ENCODE measurements at regions not wholly inside any gene's neighbourhood (a gene's known extent, or its start where the extent isn't known, plus 50 kb on each side); places are given as distances from the start of the nearest gene placed in this dataset.

DNA sequence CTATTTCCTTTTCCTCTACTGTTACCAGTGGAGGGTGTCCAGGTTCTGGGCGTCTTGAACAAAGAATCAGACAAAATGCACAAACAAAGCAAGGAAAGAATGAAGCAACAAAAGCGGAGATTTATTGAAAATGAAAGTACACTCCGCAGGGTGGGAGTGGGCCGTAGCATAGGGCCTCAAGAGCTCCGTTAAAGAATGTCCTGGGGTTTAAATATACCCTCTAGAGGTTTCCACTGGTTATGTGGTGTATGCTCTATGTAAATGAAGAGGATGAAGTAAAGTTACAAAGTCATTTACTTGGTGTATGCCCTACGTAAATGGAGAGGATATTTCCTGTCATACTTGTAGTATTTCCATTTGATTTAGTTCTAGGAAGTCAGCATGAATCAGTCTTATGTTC, 113.5 kb upstream of the MRPS30 start:
- TF ChIP-seq, protein P1, sequence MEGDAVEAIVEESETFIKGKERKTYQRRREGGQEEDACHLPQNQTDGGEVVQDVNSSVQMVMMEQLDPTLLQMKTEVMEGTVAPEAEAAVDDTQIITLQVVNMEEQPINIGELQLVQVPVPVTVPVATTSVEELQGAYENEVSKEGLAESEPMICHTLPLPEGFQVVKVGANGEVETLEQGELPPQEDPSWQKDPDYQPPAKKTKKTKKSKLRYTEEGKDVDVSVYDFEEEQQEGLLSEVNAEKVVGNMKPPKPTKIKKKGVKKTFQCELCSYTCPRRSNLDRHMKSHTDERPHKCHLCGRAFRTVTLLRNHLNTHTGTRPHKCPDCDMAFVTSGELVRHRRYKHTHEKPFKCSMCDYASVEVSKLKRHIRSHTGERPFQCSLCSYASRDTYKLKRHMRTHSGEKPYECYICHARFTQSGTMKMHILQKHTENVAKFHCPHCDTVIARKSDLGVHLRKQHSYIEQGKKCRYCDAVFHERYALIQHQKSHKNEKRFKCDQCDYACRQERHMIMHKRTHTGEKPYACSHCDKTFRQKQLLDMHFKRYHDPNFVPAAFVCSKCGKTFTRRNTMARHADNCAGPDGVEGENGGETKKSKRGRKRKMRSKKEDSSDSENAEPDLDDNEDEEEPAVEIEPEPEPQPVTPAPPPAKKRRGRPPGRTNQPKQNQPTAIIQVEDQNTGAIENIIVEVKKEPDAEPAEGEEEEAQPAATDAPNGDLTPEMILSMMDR (IDR thresholded peaks at IDR 0.05): no peak
- no peak for TF ChIP-seq ZFX (IDR thresholded peaks at IDR 0.05; ENCODE audit: borderline replicate concordance)

Data from 22Rv1 (cell line).